Vagina (tissue), 2 donors: ENCODE measurements at regions not wholly inside any gene's neighbourhood (a gene's known extent, or its start where the extent isn't known, plus 50 kb on each side); places are given as distances from the start of the nearest gene placed in this dataset.

Experiments used
- CTCF ChIP-seq, 3 experiments: fragments of 450-650 bp in 2 of 3; fragments of 200-600 bp in 1 of 3; sonication (generic) in 1 of 3; IDR thresholded peaks; one replicate each; pipeline ENCODE4 v1.5.1; 2017 to 2019; ENCODE audit warnings: antibody characterized with exemption in 3 of 3, mild to moderate bottlenecking in 2 of 3, moderate library complexity in 2 of 3
- POLR2A ChIP-seq, 2 donors: fragments of 450-650 bp; IDR thresholded peaks; one replicate each; pipeline ENCODE4 v1.6.1; 2017; ENCODE audit warnings: antibody characterized with exemption in 2 of 2, mild to moderate bottlenecking in 2 of 2, moderate library complexity in 2 of 2

GRCh38 chr1:227415115-227415790 lies 97.0 kb upstream of the CDC42BPA start:
- TF ChIP-seq CTCF (IDR thresholded peaks at IDR 0.05) = no peak
- TF ChIP-seq POLR2A (IDR thresholded peaks at IDR 0.05) = no peak
